Mucosa of stomach (tissue), 1 donor: ENCODE measurements at regions not wholly inside any gene's neighbourhood (a gene's known extent, or its start where the extent isn't known, plus 50 kb on each side); places are given as distances from the start of the nearest gene placed in this dataset.

Experiments
- H3K27me3 ChIP-seq: one replicate; pipeline ENCODE4 v1.7.0; 2013; ENCODE audit warnings: mild to moderate bottlenecking, low read length; ENCODE audit not compliant: control insufficient read depth, insufficient read depth
- H3K36me3 ChIP-seq: one replicate; pipeline ENCODE4 v1.7.0; 2013; ENCODE audit warnings: low read length; ENCODE audit not compliant: control insufficient read depth, insufficient read depth
- H3K4me1 ChIP-seq: one replicate; pipeline ENCODE4 v1.7.0; 2013; ENCODE audit warnings: mild to moderate bottlenecking, low read length; ENCODE audit not compliant: control insufficient read depth, insufficient read depth
- H3K4me3 ChIP-seq: one replicate; pipeline ENCODE4 v1.7.0; 2013; ENCODE audit warnings: low read length
- H3K9ac ChIP-seq: one replicate; pipeline ENCODE4 v1.7.0; 2013; ENCODE audit warnings: mild to moderate bottlenecking, low read length, moderate library complexity
- H3K9me3 ChIP-seq: one replicate; pipeline ENCODE4 v1.7.0; 2013; ENCODE audit warnings: mild to moderate bottlenecking, low read length, moderate library complexity; ENCODE audit not compliant: control insufficient read depth
- donor health status: Pancreatic carcinoma.

DNA sequence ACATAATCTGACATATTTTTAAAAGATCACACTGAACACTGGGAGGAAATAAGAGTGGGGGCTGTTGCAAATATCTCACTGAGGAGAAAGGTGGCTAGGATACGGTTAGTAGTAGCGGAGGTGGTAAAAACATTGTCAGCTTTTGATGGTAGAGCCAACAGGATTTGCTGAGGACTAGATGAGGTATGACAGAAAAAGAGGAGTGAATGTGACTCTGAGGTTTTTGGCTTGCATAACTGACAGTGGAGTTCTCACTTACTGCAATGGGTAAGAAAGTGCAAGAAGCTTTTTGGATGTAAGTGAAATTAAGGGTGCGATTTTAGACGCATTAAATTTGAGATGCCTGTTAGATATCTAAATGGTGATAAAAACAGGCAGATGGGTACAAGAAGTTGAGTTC, 102.0 kb upstream of the MBL2 start:
- Histone ChIP-seq H3K27me3 (no peaks in the 10 kb centered on the region), H3K4me1 (no peaks in the 10 kb centered on the region), H3K9me3 (no peaks in the 10 kb centered on the region), H3K9ac (no peak overlapping the region), H3K4me3 (no peak overlapping the region), H3K36me3 (no peaks in the 10 kb centered on the region)

DNA sequence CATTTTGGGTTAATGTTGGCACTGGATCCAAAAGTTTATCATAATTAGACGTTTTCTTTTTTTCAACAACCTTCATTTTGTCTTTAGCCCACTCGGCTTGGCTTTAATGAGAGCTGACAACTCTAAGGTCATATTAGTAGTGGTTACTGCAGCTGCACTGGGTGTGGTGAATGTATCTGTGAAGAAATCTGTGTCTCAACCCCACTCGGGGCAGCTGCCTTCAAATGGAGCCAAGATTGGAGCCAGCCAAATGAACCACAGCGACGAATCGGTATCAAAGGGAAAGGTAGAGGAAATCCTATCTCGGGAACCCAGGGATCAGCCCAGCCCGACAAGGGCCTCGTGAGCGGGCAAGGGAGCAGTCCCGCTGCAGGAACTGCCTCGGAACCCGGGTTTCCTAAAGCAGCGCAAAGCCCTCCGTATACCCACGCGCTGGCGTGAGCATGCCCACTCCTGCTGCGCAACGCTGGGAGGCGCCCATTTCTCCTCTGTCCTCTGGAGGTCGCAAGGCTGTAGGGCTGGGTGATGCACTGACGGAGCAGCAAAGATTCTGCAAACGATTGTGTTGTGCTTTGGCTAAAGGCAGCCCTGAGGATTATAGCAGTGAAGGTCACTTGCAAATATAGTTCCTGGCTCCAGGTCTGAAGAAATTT, 98.7 kb upstream of the MBL2 start:
- Histone ChIP-seq H3K36me3 (no peaks in the 10 kb centered on the region), H3K9ac (no peak overlapping the region), H3K4me3 (no peak overlapping the region), H3K9me3 (no peaks in the 10 kb centered on the region), H3K27me3 (no peaks in the 10 kb centered on the region), H3K4me1 (no peaks in the 10 kb centered on the region)

DNA sequence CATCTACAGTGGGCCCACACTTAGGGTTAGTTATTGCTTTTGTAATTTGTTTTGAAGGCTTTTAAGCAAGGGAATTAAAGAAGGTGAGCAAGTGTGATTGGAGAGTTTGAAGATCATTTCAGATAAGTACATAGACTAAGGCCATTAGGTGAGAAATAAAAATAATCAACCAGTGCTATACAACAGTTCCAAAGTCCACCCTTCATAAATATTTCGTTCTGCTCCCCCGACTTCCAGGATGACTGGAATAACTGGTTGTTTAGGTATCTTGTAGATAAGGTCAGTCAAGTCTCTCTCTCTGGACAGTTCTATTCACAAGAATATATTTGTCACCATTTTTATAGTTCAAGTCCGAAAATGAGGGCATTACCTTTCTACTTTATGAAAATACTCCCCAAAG, 98.0 kb upstream of the MBL2 start:
- Histone ChIP-seq H3K4me1 (no peaks in the 10 kb centered on the region), H3K9me3 (no peaks in the 10 kb centered on the region), H3K4me3 (no peak overlapping the region), H3K9ac (no peak overlapping the region), H3K27me3 (no peaks in the 10 kb centered on the region), H3K36me3 (no peaks in the 10 kb centered on the region)

DNA sequence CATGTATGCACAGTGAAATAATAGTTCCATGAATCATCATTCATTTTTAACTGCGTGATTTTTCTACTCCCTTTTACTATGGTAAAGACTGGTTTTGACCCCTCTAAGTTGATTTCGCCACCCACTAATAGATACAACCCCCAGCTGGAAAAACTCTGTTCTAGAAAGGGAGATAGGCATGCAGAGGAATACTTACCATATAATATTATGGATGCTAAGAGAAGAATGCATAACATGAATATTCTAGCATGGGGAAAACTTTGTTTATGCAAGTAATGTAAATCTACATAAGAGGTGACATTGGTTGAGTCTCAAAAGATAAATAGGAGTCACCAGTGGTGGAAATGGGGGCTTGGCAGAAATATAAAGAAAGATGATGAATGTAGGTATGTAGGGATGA, 97.3 kb upstream of the MBL2 start:
- Histone ChIP-seq H3K4me1 (no peaks in the 10 kb centered on the region), H3K27me3 (no peaks in the 10 kb centered on the region), H3K9me3 (no peaks in the 10 kb centered on the region), H3K36me3 (no peaks in the 10 kb centered on the region), H3K9ac (no peak overlapping the region), H3K4me3 (no peak overlapping the region)

DNA sequence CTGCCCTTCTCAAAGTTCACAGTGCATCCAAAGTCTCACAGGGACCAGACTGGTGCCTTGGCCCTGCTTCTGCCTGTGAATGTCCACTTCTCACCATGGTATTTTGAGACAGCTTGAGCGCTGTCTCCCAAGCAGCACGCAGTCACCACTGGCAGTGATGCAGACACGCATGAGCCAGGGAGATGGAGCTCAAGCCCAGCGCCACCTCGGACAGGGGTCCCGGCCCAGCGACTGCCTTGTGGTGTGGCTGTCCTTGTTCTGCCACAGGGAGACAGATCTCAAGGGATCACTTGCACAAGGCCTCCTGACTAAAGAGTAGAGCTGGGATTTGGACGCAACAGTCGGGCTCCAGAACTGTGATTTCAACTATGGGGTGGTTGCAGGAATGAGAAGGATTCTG, 92.6 kb upstream of the MBL2 start:
- H3K27me3 ChIP-seq = no peaks in the 10 kb centered on the region
- H3K36me3 ChIP-seq = no peaks in the 10 kb centered on the region
- H3K4me3 ChIP-seq = no peak overlapping the region
- H3K4me1 ChIP-seq = no peaks in the 10 kb centered on the region
- H3K9me3 ChIP-seq = no peaks in the 10 kb centered on the region
- H3K9ac ChIP-seq = no peak overlapping the region

DNA sequence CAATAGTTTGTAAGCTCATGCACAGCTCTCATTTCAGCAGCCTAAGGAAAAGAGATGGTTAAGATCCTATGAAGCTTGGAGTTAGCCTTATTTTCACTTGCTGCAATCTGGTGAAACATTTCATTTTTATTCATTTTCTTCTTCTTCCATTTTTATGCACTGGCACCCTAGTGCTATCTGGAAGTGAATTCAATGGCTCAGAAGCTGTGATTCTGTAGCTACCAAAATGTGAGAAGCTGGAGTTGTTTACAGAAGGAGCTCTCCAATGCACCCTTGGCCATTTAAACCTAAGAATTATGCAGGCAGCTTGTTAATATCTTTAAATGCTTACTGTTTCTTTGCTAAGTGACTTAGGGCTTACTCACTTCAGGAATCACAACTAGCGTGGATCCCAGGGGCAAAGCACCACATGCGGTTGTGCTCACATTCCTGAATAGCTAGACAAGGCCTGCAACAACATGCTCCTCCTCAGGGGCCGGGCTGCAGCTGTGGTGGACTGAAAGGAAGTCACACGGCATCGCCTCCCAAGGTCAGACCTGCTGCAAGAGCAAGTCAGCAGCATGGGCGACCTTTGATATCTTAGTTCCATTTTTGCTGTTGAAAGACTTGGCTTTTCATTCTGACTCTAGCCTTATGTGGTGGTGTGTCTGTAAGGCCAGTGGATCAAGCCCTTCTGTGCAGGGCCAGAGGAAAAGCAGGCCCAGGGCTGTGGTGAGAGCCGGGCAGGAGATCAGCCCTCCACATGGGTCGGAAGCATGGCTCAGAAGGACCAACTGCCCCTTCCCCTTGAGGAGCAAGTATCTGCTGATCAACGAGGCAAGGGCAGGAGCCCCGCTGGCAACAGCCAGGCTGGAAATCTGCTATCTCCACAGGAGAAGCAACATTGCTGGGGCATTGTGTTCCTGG, 91.9 kb upstream of the MBL2 start:
- H3K9me3 ChIP-seq = no peaks in the 10 kb centered on the region

DNA sequence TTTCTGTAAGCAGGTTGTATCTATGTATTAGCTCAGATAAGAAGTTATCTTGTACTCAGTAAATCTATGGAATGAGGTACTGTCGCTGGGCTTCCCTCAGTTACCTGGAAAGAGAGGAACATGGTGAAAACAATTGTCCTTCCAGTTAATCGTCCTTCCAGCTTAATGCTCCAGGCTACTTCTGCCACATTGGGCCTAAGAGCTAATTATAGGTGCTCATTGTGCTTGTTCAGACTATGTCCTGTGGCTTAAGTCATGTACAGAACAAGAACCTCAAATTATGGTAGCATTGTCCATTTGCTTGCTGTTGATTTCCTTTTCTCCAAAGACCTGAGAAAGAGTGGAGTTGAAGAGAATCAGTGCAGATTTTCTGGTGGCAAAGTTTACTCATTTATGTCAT, 86.1 kb upstream of the MBL2 start:
- H3K27me3 ChIP-seq = no peaks in the 10 kb centered on the region
- H3K36me3 ChIP-seq = no peaks in the 10 kb centered on the region
- H3K9ac ChIP-seq = no peak overlapping the region
- H3K4me3 ChIP-seq = no peak overlapping the region
- no peaks in the 10 kb centered on the region for H3K4me1 ChIP-seq
- H3K9me3 ChIP-seq = no peaks in the 10 kb centered on the region

More for the DNA sequence above, 91.9 kb upstream of the MBL2 start:
- Histone ChIP-seq H3K9ac (no peak overlapping the region), H3K4me1 (no peaks in the 10 kb centered on the region), H3K36me3 (no peaks in the 10 kb centered on the region), H3K4me3 (no peak overlapping the region), H3K27me3 (no peaks in the 10 kb centered on the region)

DNA sequence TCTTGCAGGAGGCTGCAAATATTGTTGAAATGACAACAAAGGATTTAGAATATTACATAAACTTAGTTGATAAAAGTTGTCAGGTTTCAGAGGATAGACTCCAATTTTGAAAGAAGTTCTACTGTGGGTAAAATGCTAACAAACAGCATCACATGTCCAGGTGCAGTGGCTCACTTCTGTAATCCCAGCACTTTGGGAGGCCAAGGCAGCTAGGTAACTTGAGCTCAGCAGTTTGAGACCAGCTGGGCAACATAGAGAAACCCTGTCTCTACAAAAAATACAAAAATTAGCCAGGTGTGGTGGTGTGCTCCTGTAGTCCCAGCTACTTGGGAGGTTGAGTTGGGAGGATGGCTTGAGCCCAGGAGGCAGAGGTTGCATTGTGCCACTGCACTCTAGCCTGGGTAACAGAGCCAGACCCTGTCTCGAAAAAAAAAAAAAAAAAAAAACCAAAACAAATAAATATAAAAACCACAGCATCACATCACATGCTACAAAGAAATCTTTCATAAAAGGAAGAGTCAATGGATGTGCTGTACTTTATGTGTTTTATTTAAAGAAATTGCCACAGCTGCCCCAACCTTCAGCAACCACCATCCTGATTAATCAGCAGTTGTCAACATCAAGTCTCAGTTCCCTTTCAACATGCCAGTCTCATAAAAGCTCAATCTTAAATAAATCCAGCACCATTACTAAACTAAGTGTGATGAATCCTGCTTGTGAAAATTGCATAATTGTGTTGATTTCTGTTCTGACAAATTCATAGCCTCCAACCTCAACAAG, 83.2 kb upstream of the MBL2 start:
- H3K36me3 ChIP-seq = no peaks in the 10 kb centered on the region
- no peak overlapping the region for H3K9ac ChIP-seq
- H3K4me1 ChIP-seq = no peaks in the 10 kb centered on the region

DNA sequence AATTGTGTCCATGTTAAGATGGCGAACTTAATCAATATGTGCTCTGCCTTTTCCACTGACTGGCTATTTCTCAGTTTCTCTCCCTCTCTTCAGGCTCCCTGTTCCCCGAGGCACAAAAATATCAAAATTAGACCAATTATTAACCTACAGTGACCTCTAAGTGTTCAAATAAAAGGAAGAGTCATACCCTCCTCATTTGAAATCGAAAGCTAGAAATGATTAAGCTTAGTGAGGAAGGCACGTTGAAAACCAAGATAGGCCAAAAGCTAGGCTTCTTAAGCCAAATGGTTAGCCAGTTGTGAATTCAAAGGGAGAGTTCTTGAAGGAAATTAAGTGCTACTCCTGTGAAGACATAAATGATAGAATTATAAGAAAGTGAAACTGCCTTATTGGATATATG, 81.1 kb upstream of the MBL2 start:
- H3K4me3 ChIP-seq = no peak overlapping the region
- H3K9me3 ChIP-seq = no peaks in the 10 kb centered on the region
- no peaks in the 10 kb centered on the region for H3K36me3 ChIP-seq
- H3K4me1 ChIP-seq = no peaks in the 10 kb centered on the region
- no peak overlapping the region for H3K9ac ChIP-seq
- H3K27me3 ChIP-seq = no peaks in the 10 kb centered on the region

More for the DNA sequence above, 83.2 kb upstream of the MBL2 start:
- Histone ChIP-seq H3K27me3 (no peaks in the 10 kb centered on the region), H3K4me3 (no peak overlapping the region), H3K9me3 (no peaks in the 10 kb centered on the region)

DNA sequence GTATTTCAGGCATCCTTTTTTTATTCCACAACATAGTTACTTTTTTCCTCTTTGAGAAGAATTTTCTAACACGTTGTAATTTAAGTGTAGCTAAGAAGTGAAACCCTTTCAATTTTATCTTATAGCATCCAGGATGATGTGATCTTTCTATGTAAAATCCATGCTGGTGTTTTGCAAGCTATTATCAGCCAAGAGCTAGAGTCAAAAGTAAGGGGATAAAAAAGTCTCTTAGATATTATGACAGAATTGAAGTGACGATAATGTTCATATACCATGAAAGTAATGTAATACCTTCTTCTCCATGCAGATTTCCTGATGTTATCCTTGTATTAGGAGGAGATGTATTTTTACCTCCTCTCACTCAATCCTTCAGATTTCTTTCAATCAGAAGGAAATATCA, 64.2 kb upstream of the MBL2 start:
- Histone ChIP-seq H3K27me3 (no peaks in the 10 kb centered on the region), H3K9ac (no peak overlapping the region), H3K9me3 (no peaks in the 10 kb centered on the region), H3K36me3 (no peaks in the 10 kb centered on the region), H3K4me1 (no peaks in the 10 kb centered on the region), H3K4me3 (no peak overlapping the region)
